Caco-2 (cell line): ENCODE measurements at regions not wholly inside any gene's neighbourhood (a gene's known extent, or its start where the extent isn't known, plus 50 kb on each side); places are given as distances from the start of the nearest gene placed in this dataset.
A peak's percentile ranks its signal among the peaks of the same experiment; 100 is the strongest.

Source experiments
- BruUV-seq: library from RNA; stranded (reverse); fragments of 400-500 nt; replicated peaks from 2 replicates; lab custom pipeline; 2021; lab: Mats Ljungman, UMichigan
- CTCF ChIA-PET: fragments of 300-600 bp; sonication (Branson Sonifier 250); formaldehyde crosslinking; loops from one replicate; lab custom pipeline; 2022; ENCODE audit warnings: antibody characterized with exemption; lab: Charles Lee
- POLR2A ChIA-PET: fragments of 300-600 bp; sonication (Branson Sonifier 250); formaldehyde crosslinking; loops from one replicate; lab custom pipeline; 2022; ENCODE audit warnings: antibody characterized with exemption; lab: Charles Lee
- DNase-seq, 2 experiments: peaks; one replicate each; pipeline versions ENCODE4 v3.0.0 to v3.0.0-alpha.2; 2020 to 2022
- H3K27me3 ChIP-seq: replicated peaks from 2 replicates; pipeline ENCODE4 v1.6.0; 2011; ENCODE audit warnings: low read length; ENCODE audit not compliant: control insufficient read depth, insufficient read depth
- H3K36me3 ChIP-seq: 2 replicates; pipeline ENCODE4 v1.5.1; 2011; ENCODE audit warnings: low read length; ENCODE audit not compliant: control insufficient read depth, insufficient read depth
- H3K4me1 ChIP-seq: fragments of 250-450 bp; sonication (Bioruptor Pico); 2 replicates; pipeline ENCODE4 v1.5.1; 2020; ENCODE audit warnings: mild to moderate bottlenecking
- H3K4me3 ChIP-seq: 2 replicates; pipeline ENCODE4 v1.5.1; 2011; ENCODE audit warnings: low read depth, mild to moderate bottlenecking, control low read depth, low read length
- H3K9me3 ChIP-seq: fragments of 250-450 bp; sonication (Bioruptor Pico); 2 replicates; pipeline ENCODE4 v1.5.1; 2020; ENCODE audit warnings: mild to moderate bottlenecking, moderate library complexity
- H3K27ac Mint-ChIP-seq: one replicate; pipeline ENCODE4 v1.8.0; 2022; ENCODE audit warnings: mixed read lengths; ENCODE audit not compliant: unreplicated experiment
- H3K27me3 Mint-ChIP-seq: one replicate; pipeline ENCODE4 v1.8.0; 2022; ENCODE audit warnings: mixed read lengths; ENCODE audit not compliant: insufficient read depth, unreplicated experiment
- H3K36me3 Mint-ChIP-seq: one replicate; pipeline ENCODE4 v1.8.0; 2022; ENCODE audit warnings: mild to moderate bottlenecking, mixed read lengths; ENCODE audit not compliant: insufficient read depth, unreplicated experiment
- H3K4me1 Mint-ChIP-seq: one replicate; pipeline ENCODE4 v1.8.0; 2022; ENCODE audit warnings: low read depth, mixed read lengths; ENCODE audit not compliant: unreplicated experiment
- H3K4me3 Mint-ChIP-seq: one replicate; pipeline ENCODE4 v1.8.0; 2022; ENCODE audit warnings: mild to moderate bottlenecking, moderate library complexity, mixed read lengths; ENCODE audit not compliant: unreplicated experiment
- H3K9me3 Mint-ChIP-seq: one replicate; pipeline ENCODE4 v1.8.0; 2022; ENCODE audit warnings: mixed read lengths; ENCODE audit not compliant: unreplicated experiment
- intact Hi-C: fragments of 100-400 bp; cut with micrococcal nuclease; formaldehyde crosslinking; loops from one replicate; pipeline ENCODE4 v1.10.0; 2022; ENCODE audit not compliant: unreplicated experiment
- TF ChIP-seq, protein P1 (sequence below), 2 experiments: fragments of 200-600 bp in 1 of 2; IDR thresholded peaks; 1 replicate in 1 of 2; 2 replicates in 1 of 2; pipeline versions ENCODE4 v1.5.1 to v1.8.0; 2011 to 2022; ENCODE audit warnings: antibody characterized with exemption in 1 of 2, control low read depth in 1 of 2, inconsistent platforms in 1 of 2, low read depth in 1 of 2, low read length in 1 of 2, mild to moderate bottlenecking in 1 of 2, moderate library complexity in 1 of 2; ENCODE audit not compliant: insufficient read depth in 1 of 2, severe bottlenecking in 1 of 2, unreplicated experiment in 1 of 2

GRCh38 chr6:122289762-122290539, 109.5 kb upstream of the HSF2 start:
- TF ChIP-seq, protein P1, sequence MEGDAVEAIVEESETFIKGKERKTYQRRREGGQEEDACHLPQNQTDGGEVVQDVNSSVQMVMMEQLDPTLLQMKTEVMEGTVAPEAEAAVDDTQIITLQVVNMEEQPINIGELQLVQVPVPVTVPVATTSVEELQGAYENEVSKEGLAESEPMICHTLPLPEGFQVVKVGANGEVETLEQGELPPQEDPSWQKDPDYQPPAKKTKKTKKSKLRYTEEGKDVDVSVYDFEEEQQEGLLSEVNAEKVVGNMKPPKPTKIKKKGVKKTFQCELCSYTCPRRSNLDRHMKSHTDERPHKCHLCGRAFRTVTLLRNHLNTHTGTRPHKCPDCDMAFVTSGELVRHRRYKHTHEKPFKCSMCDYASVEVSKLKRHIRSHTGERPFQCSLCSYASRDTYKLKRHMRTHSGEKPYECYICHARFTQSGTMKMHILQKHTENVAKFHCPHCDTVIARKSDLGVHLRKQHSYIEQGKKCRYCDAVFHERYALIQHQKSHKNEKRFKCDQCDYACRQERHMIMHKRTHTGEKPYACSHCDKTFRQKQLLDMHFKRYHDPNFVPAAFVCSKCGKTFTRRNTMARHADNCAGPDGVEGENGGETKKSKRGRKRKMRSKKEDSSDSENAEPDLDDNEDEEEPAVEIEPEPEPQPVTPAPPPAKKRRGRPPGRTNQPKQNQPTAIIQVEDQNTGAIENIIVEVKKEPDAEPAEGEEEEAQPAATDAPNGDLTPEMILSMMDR (IDR thresholded peaks at IDR 0.05; ENCODE audit: insufficient read depth in 1 of 2, low read depth in 1 of 2, low read length in 1 of 2, severe bottlenecking in 1 of 2, unreplicated experiment in 1 of 2): no peak
- Mint-ChIP-seq H3K4me1 (no peaks in the 10 kb centered on the region), H3K9me3 (no peaks in the 10 kb centered on the region), H3K36me3 (no peaks in the 10 kb centered on the region), H3K27me3 (peaks cover 8% of the 10 kb centered on the region), H3K27ac (no peak overlapping the region), H3K4me3 (no peak overlapping the region)
- Histone ChIP-seq H3K36me3 (no peaks in the 10 kb centered on the region), H3K27me3 (no peaks in the 10 kb centered on the region), H3K4me1 (no peaks in the 10 kb centered on the region), H3K4me3 (no peak overlapping the region), H3K9me3 (no peaks in the 10 kb centered on the region)
- ChIA-PET POLR2A (no interaction called here), CTCF (no interaction called here)
- no TSS peak for BruUV-seq
- intact Hi-C loops: loop anchor here (2.0 kb wide), 1 partner anchor 859 kb away; no protein-coding TSS in a partner anchor
- DNase-seq: no peak

DNA sequence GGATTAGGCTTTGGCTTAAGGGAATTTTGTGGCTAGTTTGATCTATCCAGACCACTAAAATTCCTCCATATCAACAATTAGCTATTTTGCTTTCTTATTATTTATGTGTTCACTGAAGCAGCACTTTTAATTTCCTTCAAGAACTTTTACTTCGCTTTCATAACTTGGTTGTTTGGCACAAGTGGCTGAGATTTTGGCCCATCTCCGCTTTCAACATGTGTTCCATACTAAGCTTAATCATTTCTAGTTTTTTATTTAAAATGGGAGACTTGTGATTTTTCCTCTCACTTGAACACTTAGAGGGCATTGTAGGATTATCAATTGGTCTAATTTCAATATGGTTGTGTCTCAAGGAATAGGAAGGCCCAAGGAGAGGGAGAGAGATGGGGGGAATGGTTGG, 102.4 kb upstream of the HSF2 start:
- Histone ChIP-seq H3K27me3 (no peaks in the 10 kb centered on the region), H3K4me3 (no peak overlapping the region), H3K4me1 (peaks cover 4% of the 10 kb centered on the region), H3K9me3 (no peaks in the 10 kb centered on the region), H3K36me3 (no peaks in the 10 kb centered on the region)
- peaks cover 8% of the 10 kb centered on the region for H3K27me3 Mint-ChIP-seq
- POLR2A ChIA-PET: no interaction called here
- CTCF ChIA-PET: no interaction called here
- no peak overlapping the region for H3K27ac Mint-ChIP-seq
- no peak overlapping the region for H3K4me3 Mint-ChIP-seq
- intact Hi-C loops: no loop called here
- no TSS peak for BruUV-seq
- H3K36me3 Mint-ChIP-seq: no peaks in the 10 kb centered on the region
- no peaks in the 10 kb centered on the region for H3K9me3 Mint-ChIP-seq
- TF ChIP-seq, protein P1 (IDR thresholded peaks at IDR 0.05; ENCODE audit: insufficient read depth in 1 of 2, low read depth in 1 of 2, low read length in 1 of 2, severe bottlenecking in 1 of 2, unreplicated experiment in 1 of 2): no peak
- DNase-seq: no peak
- H3K4me1 Mint-ChIP-seq: peaks cover 4% of the 10 kb centered on the region

DNA sequence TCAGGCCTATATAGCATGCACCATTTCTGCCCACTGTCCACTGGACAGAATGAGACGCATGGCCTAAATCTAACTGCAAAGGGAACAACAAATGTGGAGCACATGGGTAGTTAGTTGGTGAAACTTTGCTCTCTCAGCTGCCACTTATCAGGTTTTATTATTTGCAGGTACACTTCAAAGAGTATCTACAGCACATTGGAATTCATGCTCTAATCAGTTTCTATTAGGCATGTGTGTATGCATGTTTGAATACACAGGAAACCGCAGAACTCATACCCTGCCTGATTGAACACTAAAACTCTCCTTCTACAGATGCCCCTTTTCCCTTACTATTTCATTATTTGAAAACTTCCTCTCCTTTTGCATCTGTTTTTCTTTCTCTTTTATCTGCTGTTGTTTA, 97.4 kb upstream of the HSF2 start:
- H3K9me3 ChIP-seq: no peaks in the 10 kb centered on the region; the same call in 1 of the 2 replicates
- TF ChIP-seq, protein P1 (IDR thresholded peaks at IDR 0.05; ENCODE audit: insufficient read depth in 1 of 2, low read depth in 1 of 2, low read length in 1 of 2, severe bottlenecking in 1 of 2, unreplicated experiment in 1 of 2): no peak
- no peak overlapping the region for H3K27ac Mint-ChIP-seq
- no peaks in the 10 kb centered on the region for H3K27me3 Mint-ChIP-seq
- H3K4me3 Mint-ChIP-seq: no peak overlapping the region
- peaks cover 18% of the 10 kb centered on the region for H3K9me3 Mint-ChIP-seq
- DNase-seq: peak in 1 of 2 experiments; percentile 2
- CTCF ChIA-PET: no interaction called here
- H3K4me1 ChIP-seq: peaks cover 12% of the 10 kb centered on the region
- no peaks in the 10 kb centered on the region for H3K36me3 Mint-ChIP-seq
- BruUV-seq: no TSS peak
- no peaks in the 10 kb centered on the region for H3K36me3 ChIP-seq
- intact Hi-C loops: no loop called here
- no peak overlapping the region for H3K4me3 ChIP-seq
- POLR2A ChIA-PET: no interaction called here
- peaks cover 19% of the 10 kb centered on the region for H3K4me1 Mint-ChIP-seq
- H3K27me3 ChIP-seq: no peaks in the 10 kb centered on the region
